NCI-H128 (cell line): ENCODE measurements at regions not wholly inside any gene's neighbourhood (a gene's known extent, or its start where the extent isn't known, plus 50 kb on each side); places are given as distances from the start of the nearest gene placed in this dataset.
A peak's percentile ranks its signal among the peaks of the same experiment; 100 is the strongest.

ENCODE experiments used
- DNase-seq: peaks from one replicate; lab custom pipeline; 2025; ENCODE audit not compliant: unreplicated experiment; lab: John Stamatoyannopoulos, UW

GRCh38 chr2:134110532-134110931 is 143.3 kb upstream of the MGAT5 start:
- no peak for DNase-seq

- DNase-seq: no peak
Observed at GRCh38 chr2:134117676-134118075, 136.2 kb upstream of the MGAT5 start.

DNA sequence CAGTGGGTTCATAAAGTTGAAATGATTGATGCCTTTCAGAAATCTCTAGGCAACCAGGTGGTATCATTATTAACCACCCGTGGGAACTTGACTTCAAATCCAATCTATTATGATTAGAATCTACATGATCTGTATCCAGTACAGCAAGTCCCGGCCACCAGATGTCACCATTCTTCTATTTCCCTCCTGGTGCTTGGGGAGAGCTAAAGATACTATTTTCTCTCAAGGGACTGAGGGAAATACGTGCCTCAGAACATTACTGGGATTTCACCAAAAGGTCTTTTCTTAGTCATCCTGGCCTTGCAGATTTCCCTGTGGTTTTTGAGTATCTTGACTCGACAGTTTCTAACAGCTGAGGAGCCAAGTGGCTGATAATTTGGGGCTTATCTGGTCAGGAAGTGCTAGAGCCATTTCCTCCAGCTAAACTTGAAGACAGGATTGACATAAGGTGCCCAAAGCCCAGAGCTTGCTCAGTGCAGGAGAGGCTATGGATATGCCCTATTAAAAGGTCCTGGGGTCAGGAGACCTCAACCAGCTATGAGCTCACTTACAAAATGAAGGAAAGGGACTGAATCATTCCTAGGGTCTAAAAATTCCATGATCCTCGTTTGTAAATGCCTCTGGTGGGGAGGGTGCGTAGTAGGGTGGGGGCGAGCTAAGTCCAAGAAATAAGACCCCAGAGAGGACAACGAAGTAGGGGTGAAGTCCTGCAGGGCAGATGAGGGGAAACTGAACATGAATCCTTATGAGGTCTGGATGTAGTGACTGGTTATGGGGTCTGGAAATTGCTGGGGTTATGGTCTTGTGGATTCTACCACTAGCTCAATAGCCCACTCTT is 135.4 kb upstream of the MGAT5 start:
- DNase-seq: peak; percentile 65

DNA sequence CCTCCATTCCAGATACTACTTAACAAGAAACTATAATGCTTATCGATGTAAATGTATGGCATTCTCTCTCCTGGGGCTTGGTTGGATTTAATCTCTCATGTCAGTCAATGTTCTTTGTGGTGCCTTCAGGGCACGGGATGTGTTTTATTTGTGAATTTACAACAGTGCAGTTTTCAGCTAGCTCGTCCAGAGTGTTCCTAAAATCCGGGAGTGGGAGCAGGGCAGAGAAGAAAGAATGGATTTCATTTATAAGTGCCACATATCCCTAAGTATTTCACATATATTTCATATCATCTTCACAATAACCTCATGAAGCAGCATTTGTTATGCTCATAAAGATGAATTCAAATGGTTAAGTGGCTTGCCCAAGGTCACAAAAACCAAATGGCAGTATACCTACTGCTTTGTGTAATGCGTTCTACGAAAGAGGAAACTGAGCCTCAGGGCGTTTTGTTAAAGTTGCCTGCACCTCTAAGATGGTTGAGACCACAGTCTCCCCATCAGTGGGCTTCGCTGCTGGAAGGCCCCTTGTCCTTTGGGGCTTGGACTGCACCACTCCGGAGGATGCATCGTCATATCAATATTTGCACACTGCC is 134.7 kb upstream of the MGAT5 start:
- no peak for DNase-seq

DNA sequence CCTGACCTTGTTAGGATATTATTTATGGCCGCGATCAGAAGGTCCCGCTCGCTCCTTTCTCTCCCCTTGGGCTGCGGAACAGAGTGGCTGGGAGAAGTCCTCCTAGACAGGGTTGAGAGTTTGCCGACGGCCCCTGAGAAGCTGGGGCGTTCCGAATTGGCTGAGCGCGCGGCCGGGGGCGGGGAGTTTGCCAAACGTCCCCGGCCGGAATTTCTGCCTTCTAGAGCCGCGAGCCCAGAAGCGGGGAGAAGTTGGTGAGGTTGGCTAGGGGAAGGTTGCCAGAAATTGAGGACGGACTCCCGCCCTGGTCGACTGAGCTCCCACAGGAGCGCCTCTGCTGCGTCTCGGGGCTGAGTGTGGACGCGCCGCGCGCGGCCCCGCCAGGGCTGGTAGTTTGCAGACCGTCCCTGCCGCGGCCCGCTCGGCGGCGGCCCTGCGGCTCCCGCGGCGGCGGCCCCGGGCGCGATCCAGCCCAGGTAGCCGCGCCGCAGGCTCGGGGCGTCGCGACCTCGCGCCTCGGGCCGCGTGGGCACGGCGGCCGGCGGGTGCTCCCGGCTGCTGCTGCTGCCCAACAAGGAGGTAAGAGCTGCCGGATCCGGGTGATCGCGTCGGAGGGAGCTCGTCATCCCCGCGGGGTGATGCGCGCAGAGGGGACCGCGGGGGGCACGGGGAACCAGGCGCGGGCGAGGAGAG is 134.0 kb upstream of the MGAT5 start:
- DNase-seq: peak; percentile 36

- no peak for DNase-seq
Observed at GRCh38 chr2:134120406-134120732, 133.5 kb upstream of the MGAT5 start.

DNA sequence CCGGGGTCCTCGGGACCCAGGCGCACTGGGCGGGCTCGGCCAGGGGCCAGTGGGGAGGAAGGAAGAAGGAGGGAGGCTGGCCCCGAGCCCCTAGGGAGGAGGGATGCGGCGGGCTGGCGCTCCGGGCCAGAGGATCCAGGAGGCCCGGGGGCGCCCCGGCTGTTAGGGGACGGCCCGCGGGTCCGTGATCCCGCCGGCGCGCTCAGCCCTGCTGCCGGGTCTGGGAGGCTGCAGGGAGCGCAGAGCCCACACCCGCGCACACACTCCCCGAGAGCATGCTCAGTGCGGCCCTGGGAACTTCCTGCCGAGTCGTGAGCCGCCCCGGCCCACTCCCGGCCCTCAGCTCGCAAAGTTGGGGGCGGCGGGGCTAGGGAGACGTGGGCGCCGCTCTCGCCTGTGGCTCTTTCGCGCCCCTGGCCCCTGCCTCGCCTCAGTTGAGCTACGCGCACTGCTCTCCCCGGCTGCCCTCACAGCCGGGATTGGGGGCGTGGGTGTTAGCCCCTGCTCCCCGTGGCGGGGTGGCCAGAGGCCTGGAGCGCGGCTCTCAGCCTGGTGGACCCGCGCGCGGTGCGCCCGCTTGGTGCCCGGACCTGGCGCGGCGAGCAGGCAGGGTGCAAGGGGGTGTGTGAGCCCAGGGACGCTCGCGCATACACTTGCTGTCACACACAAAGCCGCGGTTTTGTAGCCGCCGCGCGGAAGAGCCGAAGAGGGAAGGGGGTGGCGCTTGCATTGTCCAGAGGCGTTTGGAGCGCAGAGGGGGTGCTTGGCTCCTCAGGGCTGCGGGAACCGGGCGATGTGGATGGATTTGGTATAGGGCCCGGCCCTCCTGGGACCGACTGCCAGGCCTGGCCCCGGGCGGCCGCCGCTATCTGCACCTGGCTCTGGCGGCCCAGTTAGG is 132.9 kb upstream of the MGAT5 start:
- no peak for DNase-seq

DNA sequence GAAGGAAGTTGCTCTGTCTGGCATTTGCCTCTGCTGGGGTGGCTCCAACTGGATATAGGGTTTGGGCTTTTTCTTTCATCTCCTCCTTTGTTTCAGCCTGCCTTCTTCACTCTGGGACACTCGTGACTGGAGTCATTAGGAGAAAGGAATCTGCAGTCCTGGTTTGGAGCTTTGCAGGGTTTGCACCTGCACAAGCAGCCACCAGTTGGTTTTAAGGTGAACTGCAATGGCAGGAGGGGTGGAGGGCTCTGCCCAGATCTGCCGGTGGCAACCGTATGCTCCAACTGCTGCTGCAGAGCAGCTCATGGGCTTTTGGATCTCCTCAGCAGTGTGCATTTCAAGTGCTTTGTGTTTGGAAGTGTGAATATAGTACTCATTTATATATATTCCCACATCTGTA is 131.3 kb upstream of the MGAT5 start:
- no peak for DNase-seq

DNA sequence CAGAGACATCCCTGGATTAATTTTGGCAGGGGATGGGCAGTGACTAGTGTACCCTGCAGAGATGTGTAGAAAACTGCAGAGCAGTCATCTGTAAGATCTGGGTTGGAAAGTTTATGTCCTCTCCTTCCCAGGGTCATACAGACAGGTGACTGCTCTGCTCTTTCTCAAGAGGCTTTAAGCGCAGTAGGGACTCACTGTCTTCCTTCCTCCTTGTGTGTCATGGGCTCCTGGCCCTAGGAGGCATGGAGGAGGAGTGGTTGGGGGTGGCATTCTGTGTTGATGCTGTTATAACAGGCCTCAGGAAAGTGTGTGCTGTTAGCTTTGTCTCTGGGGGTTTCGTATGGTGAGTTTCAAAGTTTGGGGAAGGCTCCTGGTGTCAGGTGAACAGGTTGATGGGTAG is 130.5 kb upstream of the MGAT5 start:
- DNase-seq: no peak

GRCh38 chr2:134124047-134124753 is 129.7 kb upstream of the MGAT5 start:
- peak; percentile 26 for DNase-seq

DNA sequence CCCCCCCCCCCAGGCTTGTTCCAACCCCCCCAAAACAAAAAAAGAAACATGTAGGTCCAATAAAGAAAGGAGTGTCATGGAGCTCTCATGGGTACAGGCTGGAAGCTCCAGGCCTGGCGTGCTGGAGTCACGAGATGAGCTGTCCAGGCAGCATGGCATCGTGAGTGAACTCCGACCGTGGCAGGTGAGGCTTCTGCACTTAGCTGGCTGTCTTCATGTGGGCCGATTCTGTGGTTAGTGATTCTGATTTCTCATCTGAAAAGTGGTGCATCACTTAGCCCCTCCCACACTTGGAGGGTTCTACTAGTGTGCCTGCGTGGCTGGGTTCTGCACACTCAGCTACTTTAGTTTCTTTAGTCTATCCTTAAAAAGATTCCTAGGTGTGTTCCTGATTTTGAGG is 126.4 kb upstream of the MGAT5 start:
- DNase-seq: no peak

DNA sequence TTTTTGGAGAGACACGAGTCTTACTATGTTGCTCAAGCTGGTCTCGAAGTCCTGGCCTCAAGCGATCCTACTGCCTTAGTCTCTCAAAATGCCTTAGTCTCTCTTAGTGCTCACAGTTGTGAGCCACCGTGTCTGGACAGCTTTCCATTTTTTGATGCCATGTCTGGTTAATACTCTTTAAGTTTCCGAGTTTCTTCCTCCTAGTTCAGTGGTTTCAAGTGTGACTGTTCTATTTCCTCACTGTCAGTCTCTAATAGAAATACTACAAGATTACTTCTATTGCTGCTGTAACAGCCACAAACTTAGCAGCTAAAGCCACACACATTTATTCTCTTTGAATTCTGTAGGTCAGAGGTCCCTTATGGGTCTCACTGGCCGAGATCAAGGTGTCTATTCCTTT is 125.1 kb upstream of the MGAT5 start:
- DNase-seq: no peak

GRCh38 chr2:134129900-134130537 is 123.9 kb upstream of the MGAT5 start:
- DNase-seq: no peak

- no peak for DNase-seq
Observed at GRCh38 chr2:134131681-134132489, 122.0 kb upstream of the MGAT5 start.

- no peak for DNase-seq
Observed at GRCh38 chr2:134132490-134132857, 121.4 kb upstream of the MGAT5 start.

DNA sequence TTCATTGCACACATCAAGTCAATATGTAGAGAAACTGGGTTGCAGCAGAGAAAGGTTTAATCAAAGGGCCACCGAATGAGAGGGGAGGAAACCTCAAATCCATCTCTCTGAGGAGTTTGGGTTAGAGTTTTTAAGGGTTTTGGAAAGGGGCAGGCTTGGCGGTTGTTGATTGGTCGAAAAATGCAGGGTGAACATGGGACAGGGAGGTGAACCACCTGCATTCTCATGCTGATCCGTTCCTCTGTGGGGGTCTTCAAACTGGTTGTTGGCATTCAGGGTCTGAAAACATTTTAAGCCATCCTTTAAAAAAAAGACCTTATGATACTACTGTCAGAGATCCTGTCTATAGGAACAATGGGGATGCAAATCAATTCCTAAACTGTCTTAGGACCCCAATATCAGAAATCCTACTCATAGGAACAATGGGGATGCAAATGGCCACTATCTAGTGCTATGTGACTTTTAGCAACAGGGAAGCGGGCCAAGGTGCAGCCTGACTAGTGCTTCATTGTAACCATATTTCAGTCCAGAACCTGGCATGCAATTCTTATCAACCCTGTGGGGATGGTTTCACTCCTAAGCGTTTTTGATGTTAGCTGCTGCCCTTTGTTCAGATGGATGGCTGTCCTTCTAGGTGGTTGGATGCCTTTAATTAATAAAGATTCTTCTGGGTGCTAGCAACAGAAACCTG is 120.1 kb upstream of the MGAT5 start:
- no peak for DNase-seq

- DNase-seq: no peak
Observed at GRCh38 chr2:134134313-134134706, 119.6 kb upstream of the MGAT5 start.

- DNase-seq: no peak
Observed at GRCh38 chr2:134134827-134135226, 119.0 kb upstream of the MGAT5 start.

DNA sequence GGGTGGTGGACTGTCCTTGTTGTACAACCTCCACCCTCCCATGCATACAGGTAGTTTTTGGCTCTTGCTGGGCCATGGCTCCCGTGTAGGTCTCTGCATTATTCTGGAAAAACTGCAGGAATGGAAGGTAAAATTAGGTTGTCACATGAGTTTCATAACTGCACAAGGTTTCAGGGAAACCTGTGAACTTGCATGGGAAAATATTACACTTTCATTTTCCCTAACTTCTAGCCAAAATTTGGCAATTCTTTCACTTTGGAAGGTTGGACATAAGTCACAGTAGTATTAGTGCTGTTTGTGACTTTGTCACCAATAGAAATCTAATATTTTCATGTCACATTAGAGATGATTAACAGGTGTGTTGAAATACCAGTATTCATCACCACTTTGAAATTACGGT is 118.1 kb upstream of the MGAT5 start:
- no peak for DNase-seq
